ENCODE measurements at regions not wholly inside any gene's neighbourhood (a gene's known extent, or its start where the extent isn't known, plus 50 kb on each side); places are given as distances from the start of the nearest gene placed in this dataset.

- TF ChIP-seq RFX5 (IDR thresholded peaks at IDR 0.05; ENCODE audit: borderline replicate concordance, low read depth, low read length) (no peak), CBX8 (IDR thresholded peaks at IDR 0.05; ENCODE audit: borderline replicate concordance, low read depth, low read length) (no peak), FOSL1 (IDR thresholded peaks at IDR 0.05; ENCODE audit: insufficient read depth, low read depth, low read length) (no peak), HDAC2 (IDR thresholded peaks at IDR 0.05; ENCODE audit: borderline replicate concordance in 1 of 2, low read depth in 2 of 2, low read length in 2 of 2) (no peak), SRF (IDR thresholded peaks at IDR 0.05; ENCODE audit: low read depth, low read length) (no peak), POU5F1 (IDR thresholded peaks at IDR 0.05; ENCODE audit: low read depth, low read length) (no peak)
These were observed 139.1 kb upstream of the SFSWAP start (continued) for GRCh38 chr12:131571827-131572226.

All from H1 (cell line).